H1 (cell line): ENCODE measurements at regions not wholly inside any gene's neighbourhood (a gene's known extent, or its start where the extent isn't known, plus 50 kb on each side); places are given as distances from the start of the nearest gene placed in this dataset.

Source experiments
- CTCF ChIA-PET: fragments of 300-600 bp; sonication (Branson Sonifier 250); formaldehyde crosslinking; loops from one replicate; lab custom pipeline; 2021; ENCODE audit not compliant: partially characterized antibody; lab: Charles Lee
- POLR2A ChIA-PET: fragments of 300-600 bp; sonication (Branson Sonifier 250); formaldehyde crosslinking; loops from one replicate; lab custom pipeline; 2021; ENCODE audit warnings: inconsistent platforms; ENCODE audit not compliant: partially characterized antibody; lab: Charles Lee
- DNase-seq, 2 experiments: peaks; one replicate each; pipeline versions ENCODE4 v3.0.0 to v3.0.0-alpha.2; 2010 to 2022; ENCODE audit warnings: low spot score in 2 of 2, low read depth in 1 of 2, mixed read lengths in 1 of 2
- FAIRE-seq: peaks from 2 replicates; lab custom pipeline; 2011; peaks lifted over from hg19 to GRCh38; lab: Jason Lieb, UNC
- H2AFZ ChIP-seq: 2 replicates; pipeline ENCODE4 v1.8.1; 2012; ENCODE audit warnings: low read length, inconsistent platforms
- H2AK5ac ChIP-seq: 2 replicates; pipeline ENCODE4 v1.6.1; 2013; ENCODE audit warnings: low read depth, low read length
- H2BK120ac ChIP-seq: replicated peaks from 2 replicates; pipeline ENCODE3; 2013; ENCODE audit warnings: low read depth, low read length, inconsistent platforms
- H2BK12ac ChIP-seq: 2 replicates; pipeline ENCODE4 v1.6.1; 2013; ENCODE audit warnings: low read depth, low read length
- H2BK15ac ChIP-seq: 2 replicates; pipeline ENCODE4 v1.6.1; 2013; ENCODE audit warnings: low read length
- H2BK20ac ChIP-seq: 2 replicates; pipeline ENCODE4 v1.6.1; 2013; ENCODE audit warnings: low read length
- H2BK5ac ChIP-seq: 2 replicates; pipeline ENCODE4 v1.6.1; 2013; ENCODE audit warnings: low read depth, low read length
- H3K14ac ChIP-seq: 2 replicates; pipeline ENCODE4 v1.6.1; 2013; ENCODE audit warnings: inconsistent platforms; ENCODE audit not compliant: insufficient read length
- H3K18ac ChIP-seq: 2 replicates; pipeline ENCODE4 v1.6.1; 2013; ENCODE audit warnings: low read length; ENCODE audit errors: extremely low read depth
- H3K23ac ChIP-seq: 2 replicates; pipeline ENCODE4 v1.6.1; 2013; ENCODE audit warnings: inconsistent platforms; ENCODE audit not compliant: insufficient read length
- H3K23me2 ChIP-seq: 2 replicates; pipeline ENCODE4 v1.6.1; 2013; ENCODE audit warnings: low read depth, low read length
- H3K27ac ChIP-seq: 2 replicates; pipeline ENCODE4 v1.6.1; 2011; ENCODE audit warnings: low read depth, low read length, inconsistent platforms
- H3K27me3 ChIP-seq, 4 experiments: replicated peaks in 1 of 4; 1 replicate in 1 of 4; 2 replicates in 3 of 4; pipeline versions ENCODE4 v1.6.1 to v1.8.1; 2011 to 2013; ENCODE audit warnings: low read length in 3 of 4, mild to moderate bottlenecking in 3 of 4, inconsistent platforms in 2 of 4, mixed read lengths in 2 of 4, moderate library complexity in 1 of 4; ENCODE audit not compliant: control insufficient read depth in 3 of 4, insufficient read depth in 3 of 4; ENCODE audit errors: extremely low read depth in 1 of 4
- H3K36me3 ChIP-seq, 4 experiments: 2 replicates each; pipeline versions ENCODE4 v1.6.1 to v1.8.1; 2011 to 2013; ENCODE audit warnings: mild to moderate bottlenecking in 4 of 4, low read length in 3 of 4, moderate library complexity in 2 of 4, control low read depth in 1 of 4, inconsistent platforms in 1 of 4; ENCODE audit not compliant: insufficient read depth in 4 of 4, control insufficient read depth in 2 of 4
- H3K4ac ChIP-seq: replicated peaks from 2 replicates; pipeline ENCODE3; 2013; ENCODE audit warnings: low read length, low read depth, mixed read lengths, inconsistent platforms; ENCODE audit not compliant: insufficient read length
- H3K4me1 ChIP-seq, 4 experiments: replicated peaks in 1 of 4; 1 replicate in 1 of 4; 2 replicates in 3 of 4; pipeline versions ENCODE4 v1.6.1 to v1.8.1; 2011 to 2013; ENCODE audit warnings: low read length in 3 of 4, inconsistent platforms in 2 of 4, mixed read lengths in 1 of 4; ENCODE audit not compliant: insufficient read depth in 4 of 4, control insufficient read depth in 3 of 4
- H3K4me2 ChIP-seq, 2 experiments: 2 replicates each; pipeline versions ENCODE4 v1.6.1 to v1.8.1; 2011 to 2013; ENCODE audit warnings: low read depth in 2 of 2, low read length in 2 of 2, control low read depth in 1 of 2, inconsistent platforms in 1 of 2, mild to moderate bottlenecking in 1 of 2; ENCODE audit not compliant: insufficient read depth in 1 of 2
- H3K4me3 ChIP-seq, 4 experiments: fragments of 200-600, 300-600 bp in 1 of 4; sonication (generic), shearing (Covaris generic), sonication (Bioruptor Twin) in 1 of 4; 2 replicates each; pipeline versions ENCODE4 v1.5.1 to v1.8.1; 2011 to 2016; ENCODE audit warnings: low read length in 4 of 4, low read depth in 3 of 4, control low read depth in 2 of 4, inconsistent platforms in 2 of 4, mild to moderate bottlenecking in 2 of 4, mixed read lengths in 1 of 4, moderate library complexity in 1 of 4; ENCODE audit not compliant: insufficient read depth in 2 of 4; ENCODE audit errors: extremely low read depth in 1 of 4
- H3K56ac ChIP-seq: replicated peaks from 2 replicates; pipeline ENCODE3; 2013; ENCODE audit warnings: low read depth, mild to moderate bottlenecking, mixed read lengths, low read length, inconsistent platforms; ENCODE audit not compliant: insufficient read length
- H3K79me1 ChIP-seq: 2 replicates; pipeline ENCODE4 v1.6.1; 2013; ENCODE audit warnings: low read depth, low read length, control low read depth
- H3K79me2 ChIP-seq, 2 experiments: 2 replicates each; pipeline versions ENCODE4 v1.6.1 to v1.8.1; 2012 to 2013; ENCODE audit warnings: low read length in 2 of 2, mild to moderate bottlenecking in 2 of 2, inconsistent platforms in 1 of 2; ENCODE audit not compliant: insufficient read depth in 2 of 2, control insufficient read depth in 1 of 2
- H3K9ac ChIP-seq, 4 experiments: replicated peaks in 1 of 4; 1 replicate in 1 of 4; 2 replicates in 3 of 4; pipeline versions ENCODE4 v1.6.1 to v1.8.1; 2011 to 2013; ENCODE audit warnings: low read depth in 3 of 4, low read length in 3 of 4, control low read depth in 2 of 4, mild to moderate bottlenecking in 2 of 4, moderate library complexity in 2 of 4, inconsistent platforms in 1 of 4; ENCODE audit errors: extremely low read depth in 1 of 4
- H3K9me3 ChIP-seq, 2 experiments: 2 replicates each; pipeline versions ENCODE4 v1.6.1 to v1.8.1; 2012 to 2013; ENCODE audit warnings: mild to moderate bottlenecking in 2 of 2, moderate library complexity in 2 of 2, control low read depth in 1 of 2, inconsistent platforms in 1 of 2, low read depth in 1 of 2, low read length in 1 of 2, mixed read lengths in 1 of 2; ENCODE audit not compliant: insufficient read depth in 2 of 2
- H4K20me1 ChIP-seq, 2 experiments: replicated peaks in 1 of 2; 2 replicates each; pipeline versions ENCODE3 to v1.8.1; 2011 to 2013; ENCODE audit warnings: inconsistent platforms in 2 of 2, low read length in 2 of 2, mild to moderate bottlenecking in 1 of 2; ENCODE audit not compliant: insufficient read depth in 2 of 2, control insufficient read depth in 1 of 2
- H4K5ac ChIP-seq: 2 replicates; pipeline ENCODE4 v1.6.1; 2013; ENCODE audit warnings: low read length, low read depth, mixed read lengths, inconsistent platforms; ENCODE audit not compliant: insufficient read length
- H4K8ac ChIP-seq: 2 replicates; pipeline ENCODE4 v1.8.0; 2013; ENCODE audit warnings: mild to moderate bottlenecking, moderate library complexity, low read length, inconsistent platforms; ENCODE audit not compliant: insufficient read depth; ENCODE audit errors: extremely low read depth
- H4K91ac ChIP-seq: replicated peaks from 2 replicates; pipeline ENCODE3; 2013; ENCODE audit warnings: low read length, mixed read lengths, inconsistent platforms; ENCODE audit not compliant: insufficient read length
- ASH2L ChIP-seq: fragments of 200-600, 300-600 bp; sonication (generic); IDR thresholded peaks from one replicate; pipeline ENCODE4 v1.7.1; 2017; ENCODE audit warnings: low read length
- PHF8 ChIP-seq: fragments of 200-600 bp; sonication (generic); conservative IDR thresholded peaks from 2 replicates; pipeline ENCODE4 v1.7.1; 2012; ENCODE audit warnings: low read depth, mild to moderate bottlenecking, inconsistent platforms, low read length, moderate library complexity
- WGBS, 2 experiments: shearing (Covaris generic) in 1 of 2; methylation state at CpG; one replicate each; pipeline versions ENCODE4 v1.1.6 to v1.1.7; 2013 to 2015; ENCODE audit warnings: low lambda C conversion rate in 2 of 2, mixed read lengths in 2 of 2, inconsistent platforms in 1 of 2, low coverage in 1 of 2, missing lambda C conversion rate in 1 of 2; ENCODE audit not compliant: insufficient replicate concordance in 2 of 2, insufficient coverage in 1 of 2, insufficient read length in 1 of 2; ENCODE audit errors: extremely low coverage in 1 of 2, missing lambda C conversion rate in 1 of 2; 5-methylcytosine and 5-hydroxymethylcytosine counted together

GRCh38 chrX:10052906-10053625 is 85.9 kb downstream of the CLDN34 start:
- TF ChIP-seq ASH2L, result no peak
- no peak for TF ChIP-seq PHF8
- TF ChIP-seq, all 59 proteins: peak for 0
- no peak overlapping the region for H2AFZ ChIP-seq
- H4K5ac ChIP-seq, result no peak overlapping the region
- H2BK5ac ChIP-seq, result no peak overlapping the region
- ChIA-PET CTCF (interaction anchor here (1.0 kb wide), 1 partner anchor 12 kb away, joined by 4 read pairs; no protein-coding TSS in a partner anchor), POLR2A (interaction anchor here (0.9 kb wide), 1 partner anchor 12 kb away, joined by 3 read pairs; no protein-coding TSS in a partner anchor)
- no peak overlapping the region for H3K9ac ChIP-seq
- H2BK15ac ChIP-seq, result no peak overlapping the region
- no peak overlapping the region for H2BK20ac ChIP-seq
- H4K91ac ChIP-seq, result no peak overlapping the region
- no peak overlapping the region for H3K14ac ChIP-seq
- peaks cover 5 to 23% (median 10%) of the 10 kb centered on the region in 4 experiments for H3K4me1 ChIP-seq
- no peak overlapping the region for H2BK120ac ChIP-seq
- DNase-seq (no peak), FAIRE-seq (no peak)
- H4K20me1 ChIP-seq, result no peaks in the 10 kb centered on the region
- no peak overlapping the region for H3K4me3 ChIP-seq
- H3K4ac ChIP-seq, result no peak overlapping the region
- no peak overlapping the region for H3K4me2 ChIP-seq
- H3K79me2 ChIP-seq, result peaks cover 0 to 39% of the 10 kb centered on the region in 2 experiments; a peak in 2 of 4 replicates
- H3K27ac ChIP-seq, result no peak overlapping the region
- H3K36me3 ChIP-seq, result no peaks in the 10 kb centered on the region; a peak in 1 of 8 replicates
- H3K23ac ChIP-seq, result no peak overlapping the region
- H3K27me3 ChIP-seq, result no peaks in the 10 kb centered on the region
- H4K8ac ChIP-seq, result no peak overlapping the region
- no peaks in the 10 kb centered on the region; a peak in 1 of 4 replicates for H3K9me3 ChIP-seq
- H3K79me1 ChIP-seq, result no peaks in the 10 kb centered on the region
- no peaks in the 10 kb centered on the region for H3K23me2 ChIP-seq
- H3K56ac ChIP-seq, result no peak overlapping the region
- WGBS, 2 experiments, result 90% methylated on average over 5 of the region's 5 CpGs; no CpG with 5 or more reads in 1 of the 2 experiments
- no peak overlapping the region for H2BK12ac ChIP-seq
- no peak overlapping the region; the same call in 1 of the 2 replicates for H3K18ac ChIP-seq
- no peak overlapping the region for H2AK5ac ChIP-seq
